ENCODE measurements at regions not wholly inside any gene's neighbourhood (a gene's known extent, or its start where the extent isn't known, plus 50 kb on each side); places are given as distances from the start of the nearest gene placed in this dataset.
"Not testable (repeated sequence)": the region's sequence is repeated elsewhere in the genome, so short reads cannot be mapped to it uniquely, and the experiment has no call there.

- no peak for DNase-seq
These were observed 107.4 kb upstream of the HES1 start for GRCh38 chr3:194028434-194029004.

DNA sequence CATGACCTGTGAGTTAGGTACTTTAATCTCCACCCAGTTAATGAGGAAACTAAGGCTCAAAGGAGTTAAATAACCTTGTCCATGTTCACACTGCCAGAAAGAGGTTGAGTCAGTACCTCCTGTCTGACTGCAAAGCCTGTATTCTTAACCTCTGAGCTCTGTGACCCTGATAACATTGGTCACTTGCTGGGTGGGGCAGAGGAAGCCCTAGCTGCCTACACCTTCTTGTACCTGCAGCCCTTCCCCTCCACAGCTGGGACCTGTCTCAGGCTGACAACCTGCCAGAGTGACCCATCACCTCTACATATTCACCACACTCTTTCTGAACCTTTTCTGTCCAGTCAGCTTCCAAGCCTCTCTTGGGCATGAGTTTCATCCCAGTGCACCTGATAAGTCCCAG lies 106.1 kb upstream of the HES1 start:
- no peak for DNase-seq

DNA sequence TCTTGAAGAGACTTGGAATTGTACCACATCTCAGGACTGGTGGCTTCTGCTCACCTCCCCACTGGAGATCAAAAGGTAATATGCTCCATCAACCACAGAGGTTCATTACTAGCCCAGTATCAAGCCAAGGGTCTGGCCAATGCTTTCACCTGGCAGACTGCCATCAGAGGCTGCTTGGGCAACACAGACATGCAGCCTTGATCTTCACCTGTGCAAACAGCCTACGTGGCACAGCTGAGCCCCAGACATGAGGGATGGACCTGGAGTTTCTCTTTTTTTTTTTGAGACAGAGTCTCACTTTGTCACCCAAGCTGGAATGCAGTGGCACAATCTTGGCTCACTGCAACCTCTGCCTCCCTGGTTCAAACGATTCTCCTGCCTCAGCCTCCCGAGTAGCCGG lies 105.6 kb upstream of the HES1 start:
- no peak for DNase-seq

DNA sequence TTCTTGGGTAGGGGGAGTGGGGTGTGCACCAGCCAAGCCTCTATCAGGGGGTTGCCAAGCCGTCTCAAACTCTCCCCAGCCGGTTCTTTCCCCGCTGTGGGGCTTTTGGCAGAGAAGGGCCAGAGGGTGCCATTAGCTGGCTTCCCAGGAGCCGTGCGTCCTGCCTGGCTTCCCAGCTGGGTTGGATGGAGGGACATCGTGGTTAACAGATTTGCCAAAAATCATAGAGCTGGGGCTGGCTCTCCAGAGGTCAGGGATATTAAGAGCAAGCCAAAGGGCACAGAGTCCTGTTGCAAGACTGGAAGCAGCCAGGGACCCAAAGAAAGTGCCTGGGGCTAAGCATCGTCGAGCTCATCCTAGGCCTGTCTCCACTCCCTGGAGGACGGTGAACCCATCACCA lies 104.6 kb upstream of the HES1 start:
- no peak for DNase-seq

DNA sequence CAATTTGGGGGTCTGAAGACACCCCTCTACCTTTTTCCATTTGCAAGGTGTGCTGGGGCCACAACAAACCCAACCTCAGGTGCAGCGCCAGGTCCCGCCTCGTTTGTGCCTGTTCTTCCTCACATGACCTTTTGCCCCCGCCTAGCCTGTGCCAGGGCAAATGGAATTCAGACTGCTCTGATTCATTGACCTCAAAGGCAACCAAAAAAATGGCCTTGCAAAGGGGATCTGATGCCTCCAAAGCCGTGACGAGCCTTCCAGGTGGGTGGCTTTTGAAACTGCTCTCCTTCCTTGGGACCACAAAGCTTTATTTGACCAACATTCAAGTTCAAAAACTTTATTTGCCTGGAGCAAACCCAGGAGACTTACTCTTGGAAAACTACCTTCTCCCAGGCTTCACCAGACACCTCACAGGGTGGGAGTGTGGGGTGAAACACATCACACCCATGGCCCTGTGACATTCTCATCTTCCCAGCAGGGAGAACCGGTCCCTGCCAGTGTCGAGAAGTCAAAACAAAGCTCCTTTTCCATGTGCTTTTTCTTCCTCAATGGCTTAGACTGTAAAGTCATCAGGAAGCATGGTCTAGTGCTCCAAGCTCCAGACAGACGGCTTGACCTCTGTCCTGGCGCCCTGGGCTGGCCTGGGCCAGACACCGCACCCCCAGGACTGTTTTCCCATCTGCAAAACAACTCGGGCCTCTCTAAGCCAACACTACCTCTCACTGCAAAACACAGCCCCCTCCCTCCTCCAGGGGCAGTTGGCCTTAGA lies 103.9 kb upstream of the HES1 start:
- no peak for DNase-seq

DNA sequence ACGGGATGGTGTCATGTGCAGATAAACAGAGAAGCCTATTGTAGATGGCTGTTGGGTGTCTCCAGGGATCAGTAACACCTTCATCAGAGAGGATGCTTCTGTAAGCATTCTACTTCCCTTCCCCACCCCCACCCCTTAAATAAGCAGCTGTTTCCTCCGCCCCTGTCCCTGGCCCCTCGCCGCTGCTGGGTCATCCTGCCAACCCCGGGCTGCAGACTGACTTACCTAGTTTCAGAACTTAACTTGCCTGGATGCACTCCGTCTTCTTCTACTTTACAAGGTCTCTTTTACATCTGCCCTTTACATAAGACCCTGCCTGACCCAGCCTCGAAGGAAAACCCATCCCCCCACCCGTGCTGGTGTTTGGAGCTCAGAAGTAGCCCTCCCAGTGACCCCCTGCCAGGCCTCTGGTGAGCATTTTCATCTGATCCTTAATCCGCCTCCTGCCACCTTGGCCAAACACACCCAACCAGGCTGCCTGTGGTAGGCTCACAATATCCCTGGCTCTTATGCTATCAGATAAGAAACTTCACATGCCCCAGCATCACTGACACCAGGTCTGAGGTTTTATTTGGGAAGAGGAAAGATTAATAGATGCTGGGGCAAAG lies 103.0 kb upstream of the HES1 start:
- no peak for DNase-seq

GRCh38 chr3:194034346-194035336 lies 101.3 kb upstream of the HES1 start:
- no peak for DNase-seq

- no peak for DNase-seq
These were observed 100.4 kb upstream of the HES1 start for GRCh38 chr3:194035406-194036138.

- DNase-seq = no peak
These were observed 99.1 kb upstream of the HES1 start for GRCh38 chr3:194036842-194037241.

- DNase-seq = not testable (repeated sequence)
These were observed 97.6 kb upstream of the HES1 start for GRCh38 chr3:194038346-194038745.

DNA sequence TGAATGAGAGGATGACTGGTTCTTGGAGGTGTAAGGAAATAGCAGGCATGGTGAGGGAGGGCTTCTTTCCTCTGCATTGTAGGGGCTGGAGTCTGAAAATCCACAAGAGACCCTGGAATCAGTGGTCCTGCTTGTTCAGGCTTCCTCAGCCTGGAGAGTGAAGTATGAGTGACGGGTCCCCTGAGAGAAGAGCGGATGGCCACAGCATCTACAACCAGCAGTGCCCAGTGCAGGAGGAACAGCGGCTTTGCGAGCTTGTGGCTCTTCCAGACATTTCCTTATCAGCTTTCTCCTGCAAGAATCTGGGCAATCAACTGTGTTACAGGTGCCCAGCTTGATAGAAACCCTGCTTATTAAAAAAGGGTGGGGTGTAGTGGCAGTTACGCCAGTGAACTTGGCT lies 97.0 kb upstream of the HES1 start:
- no peak for DNase-seq

DNA sequence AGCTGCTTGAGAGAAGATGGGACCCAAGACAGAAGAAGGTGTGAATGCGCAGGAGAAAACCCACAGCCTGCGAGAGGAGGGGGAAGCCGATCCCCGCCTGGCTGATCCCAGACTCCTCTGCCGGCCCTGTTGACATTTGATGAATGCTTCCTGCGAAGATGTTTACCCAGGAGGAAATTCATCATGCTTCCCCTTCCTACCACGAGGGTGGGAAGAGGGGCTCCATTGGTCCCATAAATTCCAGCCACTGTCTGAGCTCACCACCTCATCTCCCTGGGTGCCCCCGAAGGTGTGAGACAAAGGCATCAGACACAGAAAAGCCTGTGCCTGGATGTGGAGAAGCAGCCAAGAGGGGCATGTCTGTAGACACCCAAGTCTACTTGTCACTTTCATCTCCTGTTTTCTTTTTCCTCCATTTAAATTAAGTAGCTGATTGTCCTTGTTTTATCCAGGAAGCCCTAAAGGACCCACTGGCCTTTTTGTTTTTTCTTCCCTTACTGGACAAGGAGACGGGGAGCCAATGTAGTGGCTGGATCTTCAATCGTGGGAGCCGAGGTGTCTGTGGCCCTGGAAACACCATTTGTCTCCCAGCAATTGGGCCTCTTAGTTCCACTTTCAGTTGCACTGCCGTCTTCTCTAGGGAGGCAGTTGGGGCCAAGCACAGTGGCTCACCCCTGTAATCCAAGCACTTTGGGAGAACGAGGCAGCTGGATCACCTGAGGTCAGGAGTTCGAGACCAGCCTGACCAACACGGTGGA lies 95.3 kb upstream of the HES1 start:
- DNase-seq = no peak

GRCh38 chr3:194042927-194043326 lies 93.0 kb upstream of the HES1 start:
- DNase-seq = no peak

GRCh38 chr3:194043516-194043915 lies 92.4 kb upstream of the HES1 start:
- no peak for DNase-seq

DNA sequence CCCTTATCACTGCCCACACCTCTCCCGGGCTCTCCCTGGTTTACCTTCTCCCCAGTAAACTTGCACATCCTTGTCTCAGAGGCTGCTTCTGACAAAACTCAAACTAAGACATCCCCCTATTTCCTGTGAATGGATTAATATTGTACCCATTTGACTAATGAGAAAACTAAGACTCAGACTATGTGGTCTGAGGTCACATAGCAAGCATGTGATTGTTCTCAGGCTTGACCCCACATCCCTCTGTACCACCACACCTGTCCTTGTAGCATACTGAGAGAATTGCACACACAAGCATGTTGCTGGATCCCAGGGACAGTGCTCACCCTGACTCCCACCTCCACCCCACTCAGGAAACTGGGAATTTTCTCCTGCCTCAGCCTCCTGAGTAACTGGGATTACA lies 90.7 kb upstream of the HES1 start:
- DNase-seq = no peak

- no peak for DNase-seq
These were observed 90.0 kb upstream of the HES1 start for GRCh38 chr3:194045919-194046318.

GRCh38 chr3:194046531-194046930 lies 89.4 kb upstream of the HES1 start:
- DNase-seq = no peak

GRCh38 chr3:194046995-194047645 lies 88.8 kb upstream of the HES1 start:
- DNase-seq = no peak

GRCh38 chr3:194049394-194049793 lies 86.6 kb upstream of the HES1 start:
- DNase-seq = no peak

- DNase-seq = no peak
These were observed 85.1 kb upstream of the HES1 start for GRCh38 chr3:194050782-194051320.

Measured in activated T-cell treated with anti-CD3 and anti-CD28 coated beads for 4 hours (primary cell).